ENCODE measurements at regions not wholly inside any gene's neighbourhood (a gene's known extent, or its start where the extent isn't known, plus 50 kb on each side); places are given as distances from the start of the nearest gene placed in this dataset.

- intact Hi-C loops (cut with DNase I; ENCODE audit: low total_unique reads) = no loop called here
- 89% methylated on average over 3 of the region's 3 CpGs for WGBS, 2 donors
- Histone ChIP-seq H3K4me1 (no peaks in the 10 kb centered on the region), H3K27ac (no peak overlapping the region), H3K27me3 (no peaks in the 10 kb centered on the region), H3K4me3 (no peak overlapping the region), H3K36me3 (ENCODE audit: low read depth, missing control alignments) (no peaks in the 10 kb centered on the region), H3K9me3 (no peaks in the 10 kb centered on the region)
- no peak for DNase-seq
- TF ChIP-seq POLR2A (IDR thresholded peaks at IDR 0.05) = no peak
- TF ChIP-seq, protein P1, sequence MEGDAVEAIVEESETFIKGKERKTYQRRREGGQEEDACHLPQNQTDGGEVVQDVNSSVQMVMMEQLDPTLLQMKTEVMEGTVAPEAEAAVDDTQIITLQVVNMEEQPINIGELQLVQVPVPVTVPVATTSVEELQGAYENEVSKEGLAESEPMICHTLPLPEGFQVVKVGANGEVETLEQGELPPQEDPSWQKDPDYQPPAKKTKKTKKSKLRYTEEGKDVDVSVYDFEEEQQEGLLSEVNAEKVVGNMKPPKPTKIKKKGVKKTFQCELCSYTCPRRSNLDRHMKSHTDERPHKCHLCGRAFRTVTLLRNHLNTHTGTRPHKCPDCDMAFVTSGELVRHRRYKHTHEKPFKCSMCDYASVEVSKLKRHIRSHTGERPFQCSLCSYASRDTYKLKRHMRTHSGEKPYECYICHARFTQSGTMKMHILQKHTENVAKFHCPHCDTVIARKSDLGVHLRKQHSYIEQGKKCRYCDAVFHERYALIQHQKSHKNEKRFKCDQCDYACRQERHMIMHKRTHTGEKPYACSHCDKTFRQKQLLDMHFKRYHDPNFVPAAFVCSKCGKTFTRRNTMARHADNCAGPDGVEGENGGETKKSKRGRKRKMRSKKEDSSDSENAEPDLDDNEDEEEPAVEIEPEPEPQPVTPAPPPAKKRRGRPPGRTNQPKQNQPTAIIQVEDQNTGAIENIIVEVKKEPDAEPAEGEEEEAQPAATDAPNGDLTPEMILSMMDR (IDR thresholded peaks at IDR 0.05) = no peak
Measured at GRCh38 chr5:141745390-141745789, 63.4 kb upstream of the ARAP3 start.

- no peaks in the 10 kb centered on the region for H3K36me3 ChIP-seq (ENCODE audit: low read depth, missing control alignments)
- no peak for DNase-seq
- intact Hi-C loops (cut with DNase I; ENCODE audit: low total_unique reads) = no loop called here
- no peak overlapping the region for H3K4me3 ChIP-seq
- no peaks in the 10 kb centered on the region for H3K4me1 ChIP-seq
- TF ChIP-seq, protein P1 (IDR thresholded peaks at IDR 0.05) = no peak
- TF ChIP-seq POLR2A (IDR thresholded peaks at IDR 0.05) = no peak
- H3K9me3 ChIP-seq = no peaks in the 10 kb centered on the region
- no peak overlapping the region for H3K27ac ChIP-seq
- WGBS, 2 donors = 32 to 40% methylated on average over 4 of the region's 4 CpGs
- no peaks in the 10 kb centered on the region for H3K27me3 ChIP-seq
Measured at GRCh38 chr5:141743866-141744272, 61.8 kb upstream of the ARAP3 start.

DNA sequence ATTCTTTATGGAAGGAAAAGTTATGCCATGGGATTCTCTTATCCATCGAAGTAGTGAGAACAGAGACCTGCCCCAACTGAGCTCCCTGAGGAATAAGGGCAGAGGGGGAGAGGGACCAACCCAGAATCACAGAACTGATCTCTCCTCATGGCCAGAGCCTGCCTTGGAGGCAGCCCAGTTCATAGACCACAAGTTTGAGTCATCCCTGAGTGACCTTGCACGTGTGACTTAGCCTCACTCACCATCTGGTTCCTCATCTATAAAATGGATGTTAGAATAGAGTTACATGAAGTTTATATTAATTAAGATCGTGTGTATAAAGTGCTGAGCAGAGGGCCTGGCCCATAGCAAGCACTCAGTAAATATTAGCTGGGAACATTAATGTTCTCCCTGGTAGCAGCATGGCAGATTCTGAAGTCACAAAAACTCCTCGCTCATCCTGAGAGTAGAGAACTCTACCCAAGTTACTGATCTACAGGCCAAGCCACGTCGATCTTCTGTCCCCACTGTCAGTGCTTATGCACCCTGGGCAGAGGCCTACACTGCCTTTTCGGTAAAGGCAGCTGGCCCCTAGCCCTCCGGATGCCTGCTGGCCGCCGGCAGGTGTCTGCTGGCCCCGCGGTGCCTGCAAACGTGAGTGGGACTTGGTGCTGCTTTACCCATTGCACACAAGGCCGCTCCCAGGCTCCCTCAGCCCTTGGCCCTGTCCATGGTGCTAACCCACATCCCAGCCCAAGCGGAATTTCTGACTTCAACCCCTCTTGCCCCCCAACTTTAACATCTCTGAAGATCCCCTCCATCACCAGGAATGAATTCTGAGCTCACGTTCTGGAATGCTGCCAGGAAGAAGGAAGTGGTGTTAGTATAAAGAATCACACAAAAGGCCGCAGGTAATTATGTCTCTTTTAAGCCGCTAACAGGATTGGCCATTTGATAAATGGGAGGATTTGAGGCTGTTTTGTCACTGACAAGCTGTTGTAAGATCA is 61.1 kb upstream of the ARAP3 start:
- H3K4me3 ChIP-seq = no peak overlapping the region
- no peaks in the 10 kb centered on the region for H3K9me3 ChIP-seq
- no peak overlapping the region for H3K27ac ChIP-seq
- peak; percentile 46 for DNase-seq
- no peaks in the 10 kb centered on the region for H3K27me3 ChIP-seq
- no peak for TF ChIP-seq POLR2A (IDR thresholded peaks at IDR 0.05)
- TF ChIP-seq, protein P1 (IDR thresholded peaks at IDR 0.05) = no peak
- intact Hi-C loops (cut with DNase I; ENCODE audit: low total_unique reads) = no loop called here
- no peaks in the 10 kb centered on the region for H3K36me3 ChIP-seq (ENCODE audit: low read depth, missing control alignments)
- WGBS, 2 donors = 28 to 32% methylated on average over 18 of the region's 18 CpGs
- no peaks in the 10 kb centered on the region for H3K4me1 ChIP-seq

GRCh38 chr5:141742144-141742543 is 60.1 kb upstream of the ARAP3 start:
- WGBS, 2 donors = 69 to 79% methylated on average over 1 of the region's 1 CpG
- TF ChIP-seq, protein P1 (IDR thresholded peaks at IDR 0.05) = no peak
- TF ChIP-seq POLR2A (IDR thresholded peaks at IDR 0.05) = no peak
- H3K4me3 ChIP-seq = no peak overlapping the region
- DNase-seq = no peak
- H3K4me1 ChIP-seq = no peaks in the 10 kb centered on the region
- no peaks in the 10 kb centered on the region for H3K9me3 ChIP-seq
- H3K27me3 ChIP-seq = no peaks in the 10 kb centered on the region
- intact Hi-C loops (cut with DNase I; ENCODE audit: low total_unique reads) = no loop called here
- no peak overlapping the region for H3K27ac ChIP-seq
- no peaks in the 10 kb centered on the region for H3K36me3 ChIP-seq (ENCODE audit: low read depth, missing control alignments)

Data from testis (tissue), 2 donors.